Urinary bladder (tissue), 3 donors: ENCODE measurements at regions not wholly inside any gene's neighbourhood (a gene's known extent, or its start where the extent isn't known, plus 50 kb on each side); places are given as distances from the start of the nearest gene placed in this dataset.
"Not testable (repeated sequence)": the region's sequence is repeated elsewhere in the genome, so short reads cannot be mapped to it uniquely, and the experiment has no call there.

Source experiments
- DNase-seq: peaks from one replicate; pipeline ENCODE4 v3.0.0-alpha.2; 2015; ENCODE audit errors: extremely low spot score
- H3K27ac ChIP-seq: one replicate; pipeline ENCODE4 v1.5.1; 2013; ENCODE audit warnings: low read depth, mild to moderate bottlenecking, moderate library complexity
- H3K36me3 ChIP-seq: one replicate; pipeline ENCODE4 v1.6.1; 2013; ENCODE audit warnings: mild to moderate bottlenecking, moderate library complexity; ENCODE audit not compliant: insufficient read depth
- H3K4me1 ChIP-seq: one replicate; pipeline ENCODE4 v1.6.1; 2013; ENCODE audit warnings: mild to moderate bottlenecking, moderate library complexity; ENCODE audit not compliant: insufficient read depth
- H3K4me3 ChIP-seq: one replicate; pipeline ENCODE4 v1.5.1; 2013; ENCODE audit warnings: low read depth, low read length
- WGBS: extraction: QIAGEN DNeasy Blood & Tissue Kit; methylation state at CpG from one replicate; pipeline ENCODE4 v1.1.7; 2013; 5-methylcytosine and 5-hydroxymethylcytosine counted together
- donor health status: healthy with polysubstance abuse.
- donor health status: healthy.

DNA sequence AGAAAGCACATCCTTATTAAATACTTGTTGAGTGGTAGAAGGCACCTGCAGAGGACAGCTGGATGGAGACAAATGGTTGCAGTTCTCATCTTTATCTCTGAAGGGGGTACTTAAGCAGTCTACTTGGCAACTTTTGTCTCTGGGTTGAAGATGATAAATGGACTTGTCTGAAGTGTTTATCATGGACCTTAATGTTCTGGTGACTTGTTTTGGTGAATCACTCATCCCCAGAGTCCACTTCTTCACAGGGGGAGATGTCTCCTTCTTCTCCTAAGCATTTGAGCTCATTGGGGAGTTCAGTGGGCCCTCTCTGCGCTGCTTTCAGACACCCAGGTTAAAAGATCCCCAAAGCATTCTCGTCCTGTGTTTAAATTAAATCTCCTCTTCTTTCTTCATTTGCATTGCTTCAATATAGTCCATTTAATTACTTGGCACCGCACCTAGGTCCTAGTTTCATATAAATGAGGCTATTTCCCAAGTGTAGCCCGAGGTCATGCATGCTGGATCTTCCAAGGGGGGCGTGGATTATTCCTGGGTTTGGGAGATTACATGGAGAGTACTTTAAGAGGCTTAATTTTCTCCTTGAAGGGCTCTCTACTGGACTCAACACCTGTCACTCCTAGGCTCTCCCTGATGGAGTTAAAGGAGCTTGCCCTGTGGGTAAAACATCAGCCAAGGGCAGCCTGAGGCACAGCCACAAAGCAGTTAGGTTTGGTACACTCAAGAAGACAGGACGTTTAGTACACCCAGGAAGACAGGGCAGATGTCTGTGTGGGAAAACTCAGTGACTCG lies 239.3 kb upstream of the C2CD4B start:
- 81% methylated on average over 7 of the region's 7 CpGs for WGBS
- no peak overlapping the region for H3K4me3 ChIP-seq
- no peak for DNase-seq
- no peaks in the 10 kb centered on the region for H3K36me3 ChIP-seq
- no peak overlapping the region for H3K27ac ChIP-seq
- no peaks in the 10 kb centered on the region for H3K4me1 ChIP-seq

DNA sequence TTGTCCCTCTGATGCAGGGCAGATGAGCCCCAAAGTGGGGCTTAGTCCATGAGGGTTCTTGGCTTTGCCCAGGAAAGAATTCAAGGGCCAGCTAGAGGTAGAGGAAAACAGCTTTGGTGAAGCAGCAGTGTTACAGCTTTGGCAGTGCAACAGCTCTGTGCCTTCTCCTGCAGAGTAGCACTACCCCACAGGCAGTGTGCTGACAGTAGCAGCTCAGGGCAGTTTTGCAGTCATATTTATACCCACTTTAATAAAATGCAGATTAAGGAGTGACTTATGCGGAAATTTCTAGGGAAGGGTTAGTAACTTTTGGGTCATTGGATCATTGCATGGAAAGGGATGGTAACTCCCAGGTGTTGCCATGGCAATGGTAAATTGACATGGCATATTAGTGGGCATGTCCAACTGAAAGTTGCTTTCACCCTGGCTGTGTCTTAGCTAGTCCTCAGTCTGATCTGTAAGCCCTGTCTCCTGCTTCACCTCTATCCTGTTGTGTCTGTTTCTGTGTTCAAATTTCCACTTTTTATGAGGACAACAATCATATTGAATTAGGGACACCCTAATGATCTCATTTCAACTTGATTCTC lies 241.3 kb upstream of the C2CD4B start:
- Histone ChIP-seq H3K4me1 (no peaks in the 10 kb centered on the region), H3K27ac (no peak overlapping the region), H3K36me3 (no peaks in the 10 kb centered on the region), H3K4me3 (no peak overlapping the region)
- 98% methylated on average over 1 of the region's 1 CpG for WGBS
- DNase-seq: no peak

DNA sequence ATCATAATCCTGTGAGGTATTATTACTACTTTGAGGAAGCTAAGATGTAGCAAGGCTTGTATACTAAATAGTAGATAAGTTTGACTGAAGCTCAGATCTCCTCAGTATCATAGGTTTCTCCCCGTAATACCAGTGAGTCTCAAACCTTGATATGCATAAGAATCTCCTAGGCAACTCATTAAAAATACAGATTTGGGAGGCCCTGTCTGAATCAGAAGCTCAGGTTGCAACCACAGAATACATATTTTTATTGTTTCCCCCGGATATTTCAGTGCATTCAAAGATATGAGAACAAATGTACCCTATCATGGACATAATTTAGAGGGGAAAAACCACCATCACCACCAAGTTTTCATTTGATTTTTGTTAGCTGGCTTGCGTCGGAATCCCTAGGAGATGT lies 242.1 kb upstream of the C2CD4B start:
- Histone ChIP-seq H3K4me1 (no peaks in the 10 kb centered on the region), H3K36me3 (no peaks in the 10 kb centered on the region), H3K4me3 (no peak overlapping the region), H3K27ac (no peak overlapping the region)
- WGBS: 90% methylated on average over 4 of the region's 4 CpGs
- no peak for DNase-seq

DNA sequence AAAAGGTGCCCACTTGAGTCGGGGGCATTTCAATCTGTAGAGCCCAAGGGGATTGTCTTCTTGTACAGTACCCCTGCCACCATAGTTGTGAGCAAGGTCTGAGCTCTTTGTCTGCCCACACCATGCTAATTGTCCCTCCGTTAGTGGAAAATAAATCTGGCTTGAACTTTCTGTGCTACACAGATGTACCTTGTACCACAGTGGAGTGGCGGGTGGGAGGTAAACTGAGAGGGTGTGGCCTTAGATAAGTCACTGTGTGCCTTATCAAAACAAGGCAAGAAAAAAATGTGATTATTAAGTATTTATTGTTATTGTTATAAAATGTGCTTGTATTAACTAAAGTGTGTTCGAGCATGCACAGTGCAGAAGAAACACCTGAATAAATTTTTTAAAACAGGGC lies 242.9 kb upstream of the C2CD4B start:
- Histone ChIP-seq H3K4me3 (no peak overlapping the region), H3K27ac (no peak overlapping the region), H3K36me3 (no peaks in the 10 kb centered on the region), H3K4me1 (no peaks in the 10 kb centered on the region)
- WGBS: 96% methylated on average over 4 of the region's 4 CpGs
- DNase-seq: no peak

DNA sequence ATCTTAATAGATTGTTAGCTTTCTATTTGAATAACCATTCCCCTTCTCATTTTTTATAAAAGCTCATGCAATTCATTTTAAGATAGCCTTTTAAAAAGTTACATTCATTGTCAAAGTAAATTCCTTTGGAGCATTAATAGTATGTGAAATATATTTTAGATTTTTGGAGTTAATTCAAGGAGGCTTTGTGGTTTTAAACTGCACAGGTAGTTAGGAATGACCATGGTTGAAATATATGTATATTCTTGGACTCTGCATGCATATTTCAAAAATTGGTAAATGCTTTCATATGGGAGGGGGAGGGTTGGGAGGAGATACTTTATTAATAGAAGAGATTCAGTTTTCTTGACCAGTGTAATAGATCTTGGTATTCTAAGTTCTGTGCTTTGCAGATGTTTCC lies 244.4 kb upstream of the C2CD4B start:
- no peaks in the 10 kb centered on the region for H3K4me1 ChIP-seq
- H3K4me3 ChIP-seq: no peak overlapping the region
- H3K36me3 ChIP-seq: no peaks in the 10 kb centered on the region
- no peak for DNase-seq
- no peak overlapping the region for H3K27ac ChIP-seq

DNA sequence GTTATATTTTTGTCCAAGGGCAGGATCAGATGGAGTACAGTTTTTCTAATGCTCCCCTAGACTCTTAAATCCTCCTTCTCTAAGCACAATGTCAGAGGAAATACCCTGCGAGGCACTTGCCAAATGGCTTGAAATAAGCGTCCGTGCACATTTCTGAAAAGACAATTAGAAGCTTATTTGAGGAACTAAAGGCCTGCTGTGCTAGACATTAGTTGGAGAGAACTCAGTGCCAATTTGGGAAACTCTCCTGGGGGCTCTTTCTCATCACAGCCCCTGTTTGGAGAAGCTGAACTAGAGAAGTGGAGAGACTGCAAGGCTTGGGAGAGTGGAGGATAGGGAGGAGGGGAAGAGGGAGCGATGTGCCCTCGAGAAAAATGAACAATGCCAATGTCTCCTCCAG lies 247.6 kb upstream of the C2CD4B start:
- no peaks in the 10 kb centered on the region for H3K4me1 ChIP-seq

DNA sequence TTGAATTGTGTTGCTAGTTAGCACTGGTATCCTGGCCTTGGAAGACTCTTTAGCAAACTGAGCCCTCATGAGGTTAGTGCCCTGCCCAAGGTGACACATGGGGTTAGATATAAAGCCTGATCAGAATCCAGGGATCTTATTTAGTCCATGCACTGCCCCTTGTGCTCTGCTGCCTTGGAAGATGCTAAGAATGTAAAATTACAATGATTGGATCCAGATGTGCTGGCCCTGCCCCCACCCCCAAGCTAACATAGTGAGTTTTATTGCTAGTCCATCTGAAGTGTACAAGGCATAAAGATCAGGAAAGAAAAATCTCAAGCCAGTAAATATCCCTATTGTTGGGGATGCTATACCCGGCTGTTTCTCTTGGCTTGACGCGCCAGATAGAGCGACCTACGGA lies 248.1 kb upstream of the C2CD4B start:
- DNase-seq: no peak
- H3K27ac ChIP-seq: no peak overlapping the region
- 62% methylated on average over 5 of the region's 5 CpGs for WGBS
- H3K4me3 ChIP-seq: no peak overlapping the region
- H3K36me3 ChIP-seq: no peaks in the 10 kb centered on the region
- H3K4me1 ChIP-seq: no peaks in the 10 kb centered on the region

More for the DNA sequence above, 247.6 kb upstream of the C2CD4B start:
- H3K4me3 ChIP-seq: no peak overlapping the region
- WGBS: 55% methylated on average over 5 of the region's 5 CpGs
- H3K36me3 ChIP-seq: no peaks in the 10 kb centered on the region
- H3K27ac ChIP-seq: no peak overlapping the region
- no peak for DNase-seq

DNA sequence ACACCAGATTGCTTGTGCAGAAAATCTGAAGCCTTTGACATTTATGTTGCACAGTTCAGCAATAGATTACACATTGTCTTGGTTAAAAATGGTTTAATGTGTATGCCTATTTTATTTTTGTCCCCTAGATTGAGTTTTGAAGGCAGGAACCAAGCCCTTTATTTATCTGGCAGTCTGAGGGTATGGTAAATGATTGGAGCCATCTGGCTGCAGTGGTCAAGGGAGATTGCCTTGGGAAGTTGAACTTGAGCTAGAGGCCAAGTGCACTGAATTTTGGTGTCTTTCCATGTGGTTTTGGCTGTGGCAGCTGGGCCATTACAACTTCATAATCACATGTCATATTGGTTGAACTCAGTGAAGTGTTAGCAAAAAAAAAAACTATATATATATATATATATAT lies 248.7 kb upstream of the C2CD4B start:
- no peak overlapping the region for H3K4me3 ChIP-seq
- no peaks in the 10 kb centered on the region for H3K36me3 ChIP-seq
- H3K27ac ChIP-seq: no peak overlapping the region
- no peaks in the 10 kb centered on the region for H3K4me1 ChIP-seq
- no peak for DNase-seq

DNA sequence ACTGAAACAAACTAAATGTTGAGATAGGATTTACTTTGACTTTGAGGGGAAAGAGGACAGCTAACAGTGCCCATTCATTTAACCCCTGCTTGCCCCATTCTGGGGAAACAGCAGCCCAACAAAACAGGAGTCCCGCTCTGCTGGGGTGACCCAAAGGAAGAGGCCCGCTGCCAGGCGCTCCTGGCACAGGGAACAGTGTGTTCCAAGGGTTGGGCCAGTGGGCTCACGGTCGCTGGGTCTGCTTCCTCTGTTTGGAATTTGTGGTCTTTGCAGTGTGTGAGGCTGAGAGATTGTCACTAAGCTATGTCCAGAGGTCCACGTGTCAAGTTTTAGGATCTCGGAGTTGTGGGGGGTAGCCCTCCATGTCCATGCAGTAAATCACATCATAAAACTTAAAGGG lies 250.4 kb upstream of the C2CD4B start:
- Histone ChIP-seq H3K4me1 (no peaks in the 10 kb centered on the region), H3K36me3 (no peaks in the 10 kb centered on the region), H3K27ac (no peak overlapping the region), H3K4me3 (no peak overlapping the region)
- WGBS: 89% methylated on average over 7 of the region's 7 CpGs
- no peak for DNase-seq

DNA sequence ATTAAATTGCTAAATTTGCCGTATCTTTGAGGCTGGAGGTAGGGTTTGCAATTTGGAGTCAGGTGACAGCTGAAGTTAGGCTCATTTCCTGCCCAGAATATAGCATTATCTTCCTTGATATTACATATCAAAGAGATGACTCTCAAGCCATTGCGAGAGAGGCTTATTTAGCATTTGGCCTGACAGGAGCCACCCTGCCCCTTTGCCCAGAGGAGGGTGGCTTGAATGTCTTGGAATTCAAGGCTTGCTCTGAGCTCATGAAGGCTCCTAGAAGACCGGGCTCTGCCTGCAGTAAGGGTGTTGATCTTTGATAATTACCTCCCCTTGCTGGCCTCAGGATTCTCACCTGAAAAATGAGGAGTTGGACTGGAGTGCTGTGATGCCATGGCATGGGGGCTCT lies 251.4 kb upstream of the C2CD4B start:
- WGBS: 95% methylated on average over 3 of the region's 3 CpGs
- Histone ChIP-seq H3K27ac (no peak overlapping the region), H3K36me3 (no peaks in the 10 kb centered on the region), H3K4me1 (no peaks in the 10 kb centered on the region), H3K4me3 (no peak overlapping the region)
- DNase-seq: no peak

DNA sequence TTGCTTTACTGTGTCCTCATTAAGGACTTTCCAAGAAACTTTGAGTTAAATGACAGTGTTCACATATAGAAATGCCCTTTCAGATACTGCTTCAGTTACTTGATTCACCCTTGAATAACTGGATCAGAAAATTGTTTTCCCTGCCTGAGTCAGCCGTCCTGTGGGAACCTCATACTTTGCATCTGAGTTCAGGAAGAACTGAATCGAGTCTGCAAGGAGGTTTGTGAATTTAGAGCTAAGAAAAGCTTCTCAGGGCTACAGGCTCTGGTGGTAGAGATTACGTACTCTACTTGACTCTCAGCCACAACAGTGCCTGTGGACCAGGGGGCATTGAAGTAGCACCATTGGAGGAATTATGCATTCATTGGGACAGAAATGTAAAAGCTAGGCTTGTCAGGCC lies 252.4 kb upstream of the C2CD4B start:
- no peak for DNase-seq
- Histone ChIP-seq H3K27ac (no peak overlapping the region), H3K4me3 (no peak overlapping the region), H3K36me3 (no peaks in the 10 kb centered on the region), H3K4me1 (no peaks in the 10 kb centered on the region)
- WGBS: 89% methylated on average over 3 of the region's 3 CpGs

DNA sequence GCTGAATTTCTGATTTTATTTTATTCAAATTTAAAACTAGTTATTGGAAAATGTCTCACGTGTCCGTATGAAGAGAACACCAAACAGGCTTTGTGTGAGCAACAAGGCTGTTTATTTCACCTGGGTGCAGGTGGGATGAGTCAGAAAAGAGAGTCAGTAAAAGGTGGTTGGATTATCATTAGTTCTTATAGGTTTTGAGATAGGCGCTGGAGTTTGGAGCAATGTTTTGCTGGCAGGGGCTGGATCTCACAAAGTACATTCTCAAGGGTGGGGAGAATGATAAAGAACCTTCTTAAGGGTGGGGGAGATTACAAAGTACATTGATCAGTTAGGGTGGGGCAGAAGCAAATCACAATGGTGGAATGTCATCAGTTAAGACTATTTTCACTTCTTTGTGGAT lies 253.4 kb upstream of the C2CD4B start:
- not testable (repeated sequence) for DNase-seq, H3K4me1 ChIP-seq, H3K4me3 ChIP-seq, H3K27ac ChIP-seq, H3K36me3 ChIP-seq
- 97% methylated on average over 3 of the region's 3 CpGs for WGBS

DNA sequence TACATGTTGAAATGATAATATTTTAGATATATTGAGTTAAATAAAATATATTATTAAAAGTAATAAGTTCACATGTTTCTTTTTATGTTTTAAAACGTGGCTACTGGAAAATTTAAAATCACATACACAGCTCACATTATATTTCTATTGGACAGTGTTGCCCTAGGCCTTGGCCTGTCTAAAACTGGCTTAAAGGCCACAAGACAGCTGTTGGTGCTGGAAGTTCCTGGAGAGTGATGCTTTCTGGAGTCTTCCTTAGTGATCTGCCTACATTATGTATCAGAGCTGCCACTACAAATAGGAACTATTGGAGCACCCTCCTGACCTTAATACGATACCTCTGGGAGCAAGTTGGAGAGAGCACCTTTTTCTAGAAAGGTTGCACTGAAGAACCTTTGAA lies 254.1 kb upstream of the C2CD4B start:
- H3K36me3 ChIP-seq: no peaks in the 10 kb centered on the region
- H3K4me1 ChIP-seq: no peaks in the 10 kb centered on the region
- H3K27ac ChIP-seq: no peak overlapping the region
- 71% methylated on average over 2 of the region's 2 CpGs for WGBS
- no peak overlapping the region for H3K4me3 ChIP-seq
- DNase-seq: no peak

DNA sequence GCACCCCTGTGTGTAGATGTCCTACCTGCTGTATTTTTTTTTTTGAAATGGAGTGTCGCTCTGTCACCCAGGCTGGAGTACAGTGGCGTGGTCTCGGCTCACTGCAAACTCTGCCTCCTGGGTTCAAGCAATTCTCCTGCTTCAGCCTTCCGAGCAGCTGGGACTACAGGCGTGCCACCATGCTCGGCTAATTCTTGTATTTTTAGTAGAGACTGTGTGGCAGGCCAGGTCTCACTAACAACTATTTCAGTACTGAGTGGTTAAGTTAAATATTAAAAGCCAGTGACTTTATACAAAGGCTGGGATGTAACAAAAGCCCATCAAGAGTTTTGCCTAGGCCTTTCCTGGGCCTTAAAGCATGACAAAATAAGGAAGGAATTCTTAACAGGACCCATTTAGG lies 255.3 kb upstream of the C2CD4B start:
- not testable (repeated sequence) for H3K4me3 ChIP-seq, H3K27ac ChIP-seq, H3K4me1 ChIP-seq, H3K36me3 ChIP-seq, DNase-seq
- WGBS: 91% methylated on average over 6 of the region's 6 CpGs

DNA sequence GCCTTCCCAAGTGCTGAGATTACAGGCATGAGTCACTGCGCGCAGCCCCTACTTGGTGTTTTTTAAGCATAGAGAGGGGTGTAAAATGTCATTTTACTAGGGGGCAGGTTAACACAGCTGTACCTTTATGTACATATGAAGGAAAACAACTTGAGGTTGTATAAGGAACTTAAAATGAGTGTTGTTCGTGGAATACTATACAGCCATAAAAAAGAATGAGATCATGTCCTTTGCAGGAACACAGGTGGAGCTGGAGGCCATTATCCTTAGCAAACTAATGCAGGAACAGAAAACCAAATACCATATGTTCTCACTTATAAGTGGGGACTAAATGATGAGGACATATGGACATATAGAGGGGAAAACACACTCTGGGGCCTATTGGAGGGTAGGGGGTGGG lies 256.2 kb upstream of the C2CD4B start:
- Histone ChIP-seq H3K4me1 (no peaks in the 10 kb centered on the region), H3K27ac (no peak overlapping the region), H3K36me3 (no peaks in the 10 kb centered on the region), H3K4me3 (no peak overlapping the region)
- no peak for DNase-seq
- WGBS: 98% methylated on average over 3 of the region's 3 CpGs
